ENCODE measurements at regions not wholly inside any gene's neighbourhood (a gene's known extent, or its start where the extent isn't known, plus 50 kb on each side); places are given as distances from the start of the nearest gene placed in this dataset.
"Not testable (repeated sequence)": the region's sequence is repeated elsewhere in the genome, so short reads cannot be mapped to it uniquely, and the experiment has no call there.

DNA sequence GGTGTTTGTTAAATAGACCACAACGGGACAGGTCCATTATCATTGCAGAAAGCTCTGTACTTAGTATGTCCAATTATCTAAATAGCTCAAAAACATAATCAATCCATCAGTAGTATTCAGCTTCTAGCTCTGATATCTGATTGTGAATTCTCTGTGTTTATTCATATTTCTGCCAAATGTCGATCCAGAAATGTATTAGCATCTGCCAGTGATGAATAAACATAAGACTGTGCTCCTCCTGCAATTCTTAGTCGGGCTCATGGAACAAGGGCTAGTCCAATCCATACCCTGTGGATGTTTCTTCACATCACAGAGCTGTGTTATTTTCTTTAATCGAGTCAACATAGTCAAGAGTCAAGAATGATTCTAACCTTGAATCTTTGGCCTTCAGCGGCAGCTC lies 1612.1 kb upstream of the WWC1 start:
- no peak overlapping the region for H3K4me3 ChIP-seq (ENCODE audit: low read depth, low read length)

- no peak overlapping the region for H3K4me3 ChIP-seq (ENCODE audit: low read depth, low read length)
These were observed 1596.1 kb upstream of the WWC1 start for GRCh38 chr5:166695326-166695725.

- no peak overlapping the region for H3K4me3 ChIP-seq (ENCODE audit: low read depth, low read length)
These were observed 1583.2 kb upstream of the WWC1 start for GRCh38 chr5:166708291-166708690.

DNA sequence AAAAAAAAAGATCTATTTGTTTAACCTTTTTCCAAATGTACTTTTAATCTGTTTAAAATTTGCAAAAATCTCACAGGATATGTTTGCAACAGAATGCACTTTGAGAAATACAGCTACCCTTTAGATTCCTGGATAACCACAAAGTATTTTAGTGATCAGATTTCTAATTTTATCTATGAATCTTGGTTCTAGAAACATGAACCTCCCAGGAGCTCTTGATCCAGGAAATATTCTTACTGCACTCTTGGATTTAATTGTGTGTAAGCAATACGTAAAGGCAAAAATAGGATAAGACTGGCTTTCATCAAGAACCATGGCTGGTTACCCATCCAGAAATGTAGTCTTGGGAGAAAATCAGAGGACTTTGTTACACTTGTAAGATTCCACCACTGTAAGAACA lies 1581.8 kb upstream of the WWC1 start:
- H3K4me3 ChIP-seq (ENCODE audit: low read depth, low read length) = no peak overlapping the region

GRCh38 chr5:166710271-166710670 lies 1581.2 kb upstream of the WWC1 start:
- H3K4me3 ChIP-seq (ENCODE audit: low read depth, low read length) = no peak overlapping the region

DNA sequence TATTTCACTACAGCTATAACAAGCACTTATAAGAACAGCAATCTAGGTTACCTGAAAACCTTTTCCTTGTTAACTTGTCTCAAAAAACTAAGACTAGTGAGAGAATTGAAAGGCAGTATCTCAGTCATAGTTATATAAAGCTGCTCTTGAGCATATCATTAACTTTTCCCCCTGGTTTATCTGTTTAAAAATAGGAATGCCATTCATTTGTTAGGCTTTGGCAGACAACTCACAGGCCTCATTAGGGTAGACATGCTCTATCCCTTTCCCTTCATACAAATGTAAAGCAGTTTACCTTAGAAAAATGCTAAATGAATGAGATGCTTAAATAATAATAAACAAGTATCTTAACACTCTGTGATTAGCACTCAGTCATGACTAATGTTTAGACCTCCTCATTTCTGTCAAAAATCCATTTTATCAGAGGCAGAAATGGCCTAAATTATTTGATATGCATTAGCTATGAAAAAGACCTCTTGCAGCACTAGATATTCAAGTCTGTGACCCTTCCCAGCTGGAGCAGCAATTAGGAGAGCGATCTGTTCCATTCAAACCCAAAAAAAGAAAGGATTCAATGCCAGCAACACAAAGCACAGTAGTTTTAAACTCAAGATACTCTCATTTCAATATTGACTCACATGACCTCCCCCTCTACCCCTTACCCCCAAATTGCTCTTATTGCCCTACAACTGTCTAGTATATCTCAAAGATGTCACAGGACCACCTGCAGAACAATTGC lies 1578.8 kb upstream of the WWC1 start:
- no peak overlapping the region for H3K4me3 ChIP-seq (ENCODE audit: low read depth, low read length)

DNA sequence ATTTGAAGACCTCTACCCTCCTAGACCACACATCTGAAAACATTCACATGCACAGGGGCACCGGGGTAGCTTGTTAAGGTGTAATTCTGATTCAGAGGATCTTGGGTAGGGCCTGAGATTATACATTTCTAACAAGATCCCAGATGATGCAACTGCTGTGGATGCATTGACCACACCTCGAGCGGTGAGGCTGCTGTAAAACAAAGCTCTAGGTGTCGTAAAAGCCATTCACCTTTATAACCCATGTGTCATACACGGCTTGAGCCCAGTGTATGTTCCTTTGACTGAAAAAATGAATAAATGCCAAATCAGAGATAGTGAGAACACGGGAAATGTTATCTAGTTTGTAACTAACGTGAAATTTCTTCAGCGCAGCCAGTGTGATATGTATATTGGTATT lies 1578.2 kb upstream of the WWC1 start:
- no peak overlapping the region for H3K4me3 ChIP-seq (ENCODE audit: low read depth, low read length)

- H3K4me3 ChIP-seq (ENCODE audit: low read depth, low read length) = no peak overlapping the region
These were observed 1574.5 kb upstream of the WWC1 start for GRCh38 chr5:166716856-166717492.

GRCh38 chr5:166719991-166720390 lies 1571.5 kb upstream of the WWC1 start:
- no peak overlapping the region for H3K4me3 ChIP-seq (ENCODE audit: low read depth, low read length)

DNA sequence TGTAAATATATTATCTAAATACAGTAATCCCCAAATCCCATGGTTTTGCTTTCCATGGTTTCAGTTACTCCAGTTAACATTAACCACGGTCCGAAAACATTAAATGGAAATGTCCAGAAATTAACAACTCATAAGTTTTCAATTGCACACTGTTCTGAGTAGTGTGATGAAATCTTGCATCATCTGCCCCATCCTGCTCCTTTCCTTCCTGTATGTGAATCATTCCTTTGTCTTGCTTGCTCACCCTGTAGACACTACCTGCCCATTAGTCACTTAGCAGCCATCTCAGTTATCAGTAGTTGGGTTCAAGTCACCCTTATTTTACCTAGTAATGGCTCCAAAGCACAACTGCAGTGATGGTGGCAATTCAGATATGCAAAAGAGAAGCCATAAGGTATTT lies 1568.5 kb upstream of the WWC1 start:
- H3K4me3 ChIP-seq (ENCODE audit: low read depth, low read length) = no peak overlapping the region

GRCh38 chr5:166724284-166724683 lies 1567.2 kb upstream of the WWC1 start:
- H3K4me3 ChIP-seq (ENCODE audit: low read depth, low read length) = no peak overlapping the region

- H3K4me3 ChIP-seq (ENCODE audit: low read depth, low read length) = no peak overlapping the region
These were observed 1565.9 kb upstream of the WWC1 start for GRCh38 chr5:166725593-166725992.

GRCh38 chr5:166726406-166726805 lies 1565.0 kb upstream of the WWC1 start:
- no peak overlapping the region for H3K4me3 ChIP-seq (ENCODE audit: low read depth, low read length)

- H3K4me3 ChIP-seq (ENCODE audit: low read depth, low read length) = not testable (repeated sequence)
These were observed 1548.5 kb upstream of the WWC1 start for GRCh38 chr5:166742951-166743350.

DNA sequence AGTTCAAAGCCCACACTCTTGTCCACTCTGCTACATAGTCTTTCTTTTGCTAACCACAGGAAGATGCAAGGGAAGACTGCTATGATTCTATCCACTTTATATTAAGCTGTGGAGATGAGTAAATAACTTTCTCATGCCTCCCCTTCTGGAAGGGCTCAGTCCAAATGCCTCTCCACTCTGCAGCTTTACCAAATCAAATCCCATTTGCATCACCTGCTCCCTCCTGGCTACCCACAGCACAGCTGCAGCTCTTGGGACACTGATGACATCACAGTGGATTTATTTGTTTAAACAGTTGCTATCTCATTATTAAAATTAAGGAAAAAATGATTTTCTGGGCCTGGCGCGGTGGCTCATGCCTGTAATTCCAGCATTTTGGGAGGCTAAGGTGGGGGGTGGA lies 1544.9 kb upstream of the WWC1 start:
- no peak overlapping the region for H3K4me3 ChIP-seq (ENCODE audit: low read depth, low read length)

GRCh38 chr5:166750376-166750775 lies 1541.1 kb upstream of the WWC1 start:
- H3K4me3 ChIP-seq (ENCODE audit: low read depth, low read length) = no peak overlapping the region

- no peak overlapping the region for H3K4me3 ChIP-seq (ENCODE audit: low read depth, low read length)
These were observed 1533.3 kb upstream of the WWC1 start for GRCh38 chr5:166758151-166758550.

GRCh38 chr5:166767858-166768257 lies 1523.6 kb upstream of the WWC1 start:
- H3K4me3 ChIP-seq (ENCODE audit: low read depth, low read length) = no peak overlapping the region

GRCh38 chr5:166768536-166768935 lies 1522.9 kb upstream of the WWC1 start:
- H3K4me3 ChIP-seq (ENCODE audit: low read depth, low read length) = no peak overlapping the region

- no peak overlapping the region for H3K4me3 ChIP-seq (ENCODE audit: low read depth, low read length)
These were observed 1518.7 kb upstream of the WWC1 start for GRCh38 chr5:166772770-166773169.

- no peak overlapping the region for H3K4me3 ChIP-seq (ENCODE audit: low read depth, low read length)
These were observed 1509.7 kb upstream of the WWC1 start for GRCh38 chr5:166781737-166782136.

DNA sequence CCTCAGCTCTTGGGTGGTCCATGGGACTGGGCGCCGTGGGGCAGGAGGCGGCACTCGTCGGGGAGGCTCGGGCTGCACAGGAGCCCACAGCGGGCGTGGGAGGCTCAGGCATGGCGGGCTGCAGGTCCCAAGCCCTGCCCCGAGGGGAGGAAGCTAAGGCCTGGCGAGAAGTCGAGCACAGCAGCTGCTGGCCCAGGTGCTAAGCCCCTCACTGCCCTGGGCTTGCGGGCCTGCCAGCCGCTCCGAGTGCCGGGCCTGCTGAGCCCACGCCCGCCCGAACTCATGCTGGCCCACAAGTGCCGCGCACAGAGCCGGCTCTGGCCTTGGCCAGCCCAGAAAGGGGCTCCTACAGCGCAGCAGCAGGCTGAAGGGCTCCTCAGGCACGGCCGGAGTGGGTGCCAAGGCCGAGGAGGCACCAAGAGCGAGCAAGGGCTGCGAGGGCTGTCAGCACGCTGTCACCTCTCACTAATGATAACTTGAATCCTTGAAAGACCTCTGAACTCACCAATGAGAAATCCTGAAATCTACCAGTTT lies 1506.8 kb upstream of the WWC1 start:
- H3K4me3 ChIP-seq (ENCODE audit: low read depth, low read length) = no peak overlapping the region

DNA sequence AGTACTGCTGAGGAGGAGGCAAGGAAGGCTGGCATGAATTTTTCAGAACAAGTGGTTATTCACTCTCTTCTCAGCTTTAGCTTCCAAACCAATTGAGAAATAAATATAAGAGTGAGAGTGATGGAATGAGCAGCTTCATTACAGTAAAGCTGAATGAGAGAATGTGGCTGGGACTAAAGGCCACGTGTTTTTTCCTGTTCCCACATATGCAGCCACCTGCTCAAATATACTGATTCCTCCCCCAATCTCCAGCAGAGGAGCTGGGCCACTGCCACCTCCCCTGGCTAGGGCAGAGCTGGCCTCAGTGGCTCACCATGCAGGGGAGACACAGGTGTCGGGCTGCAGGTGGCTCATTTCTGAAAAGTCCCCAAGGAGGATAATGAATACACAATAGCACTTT lies 1505.3 kb upstream of the WWC1 start:
- no peak overlapping the region for H3K4me3 ChIP-seq (ENCODE audit: low read depth, low read length)

All from iPS-11a (cell line).